ENCODE measurements at regions not wholly inside any gene's neighbourhood (a gene's known extent, or its start where the extent isn't known, plus 50 kb on each side); places are given as distances from the start of the nearest gene placed in this dataset.
A peak's percentile ranks its signal among the peaks of the same experiment; 100 is the strongest.

- H3K4me3 ChIP-seq: no peak overlapping the region
- no peak for DNase-seq
- H3K9me3 ChIP-seq: no peaks in the 10 kb centered on the region
- no peaks in the 10 kb centered on the region for H3K36me3 ChIP-seq
- H3K4me1 ChIP-seq: no peaks in the 10 kb centered on the region
- H3K27me3 ChIP-seq: no peaks in the 10 kb centered on the region
- TF ChIP-seq CTCF (IDR thresholded peaks at IDR 0.05) (no peak), POLR2A (IDR thresholded peaks at IDR 0.05) (no peak)
- no peak overlapping the region for H3K27ac ChIP-seq
Observed at GRCh38 chr5:133687212-133688061, 75.1 kb upstream of the FSTL4 start.

- TF ChIP-seq POLR2A (IDR thresholded peaks at IDR 0.05): no peak
- TF ChIP-seq CTCF (IDR thresholded peaks at IDR 0.05): no peak
- Histone ChIP-seq H3K9me3 (no peaks in the 10 kb centered on the region), H3K27me3 (no peaks in the 10 kb centered on the region), H3K4me3 (no peak overlapping the region), H3K27ac (no peak overlapping the region), H3K36me3 (no peaks in the 10 kb centered on the region), H3K4me1 (no peaks in the 10 kb centered on the region)
- no peak for DNase-seq
Observed at GRCh38 chr5:133686566-133686965, 74.2 kb upstream of the FSTL4 start.

- Histone ChIP-seq H3K27me3 (no peaks in the 10 kb centered on the region), H3K4me3 (no peak overlapping the region), H3K36me3 (no peaks in the 10 kb centered on the region), H3K9me3 (no peaks in the 10 kb centered on the region), H3K4me1 (no peaks in the 10 kb centered on the region), H3K27ac (no peak overlapping the region)
- DNase-seq: no peak
- no peak for TF ChIP-seq CTCF (IDR thresholded peaks at IDR 0.05)
- TF ChIP-seq POLR2A (IDR thresholded peaks at IDR 0.05): no peak
Observed at GRCh38 chr5:133685402-133686018, 73.2 kb upstream of the FSTL4 start.

- peak in 1 of 3 donors; percentile 21 for DNase-seq
- no peak overlapping the region for H3K4me3 ChIP-seq
- TF ChIP-seq CTCF (IDR thresholded peaks at IDR 0.05): no peak
- no peak for TF ChIP-seq POLR2A (IDR thresholded peaks at IDR 0.05)
- H3K36me3 ChIP-seq: no peaks in the 10 kb centered on the region
- no peaks in the 10 kb centered on the region for H3K4me1 ChIP-seq
- no peak overlapping the region for H3K27ac ChIP-seq
- H3K27me3 ChIP-seq: no peaks in the 10 kb centered on the region
- H3K9me3 ChIP-seq: no peaks in the 10 kb centered on the region
Observed at GRCh38 chr5:133683646-133684596, 71.6 kb upstream of the FSTL4 start.

GRCh38 chr5:133682451-133682850 is 70.1 kb upstream of the FSTL4 start:
- TF ChIP-seq CTCF (IDR thresholded peaks at IDR 0.05) (no peak), POLR2A (IDR thresholded peaks at IDR 0.05) (no peak)
- Histone ChIP-seq H3K4me3 (no peak overlapping the region), H3K9me3 (no peaks in the 10 kb centered on the region), H3K27ac (no peak overlapping the region), H3K27me3 (no peaks in the 10 kb centered on the region), H3K4me1 (no peaks in the 10 kb centered on the region), H3K36me3 (no peaks in the 10 kb centered on the region)
- no peak for DNase-seq
